ENCODE measurements at regions not wholly inside any gene's neighbourhood (a gene's known extent, or its start where the extent isn't known, plus 50 kb on each side); places are given as distances from the start of the nearest gene placed in this dataset.

DNA sequence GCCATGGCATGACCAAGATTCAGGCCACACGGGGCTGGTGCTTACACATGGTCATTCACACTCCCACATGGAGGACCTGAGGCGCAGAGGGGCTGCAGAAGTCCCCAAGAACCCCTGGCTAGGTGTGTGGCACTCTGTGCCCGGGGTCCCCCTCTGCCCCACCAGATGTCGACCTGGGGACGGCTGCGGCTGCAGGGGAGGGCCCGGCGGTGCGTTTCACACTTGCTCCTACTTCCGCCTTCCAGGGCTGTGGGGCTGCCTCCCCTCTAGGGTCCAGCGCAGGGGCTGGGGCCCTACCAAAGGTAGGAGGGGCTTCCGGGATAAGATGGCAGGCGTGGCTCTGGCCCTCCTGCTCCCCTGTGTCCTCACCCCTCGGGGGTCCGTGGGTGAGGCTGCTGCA, 81.1 kb upstream of the SLCO4A1 start:
- Mint-ChIP-seq H3K4me1 (ENCODE audit: low read depth) (peaks cover 4% of the 10 kb centered on the region), H3K4me3 (no peak overlapping the region), H3K27ac (no peak overlapping the region), H3K9me3 (no peaks in the 10 kb centered on the region), H3K36me3 (ENCODE audit: low read depth) (no peaks in the 10 kb centered on the region), H3K27me3 (peaks cover 7% of the 10 kb centered on the region)
- intact Hi-C loops (cut with micrococcal nuclease): no loop called here
- peak; percentile 64 for ATAC-seq
- no peak for DNase-seq
- ChIA-PET POLR2A (no interaction called here), CTCF (no interaction called here)
- TF ChIP-seq, protein P1, sequence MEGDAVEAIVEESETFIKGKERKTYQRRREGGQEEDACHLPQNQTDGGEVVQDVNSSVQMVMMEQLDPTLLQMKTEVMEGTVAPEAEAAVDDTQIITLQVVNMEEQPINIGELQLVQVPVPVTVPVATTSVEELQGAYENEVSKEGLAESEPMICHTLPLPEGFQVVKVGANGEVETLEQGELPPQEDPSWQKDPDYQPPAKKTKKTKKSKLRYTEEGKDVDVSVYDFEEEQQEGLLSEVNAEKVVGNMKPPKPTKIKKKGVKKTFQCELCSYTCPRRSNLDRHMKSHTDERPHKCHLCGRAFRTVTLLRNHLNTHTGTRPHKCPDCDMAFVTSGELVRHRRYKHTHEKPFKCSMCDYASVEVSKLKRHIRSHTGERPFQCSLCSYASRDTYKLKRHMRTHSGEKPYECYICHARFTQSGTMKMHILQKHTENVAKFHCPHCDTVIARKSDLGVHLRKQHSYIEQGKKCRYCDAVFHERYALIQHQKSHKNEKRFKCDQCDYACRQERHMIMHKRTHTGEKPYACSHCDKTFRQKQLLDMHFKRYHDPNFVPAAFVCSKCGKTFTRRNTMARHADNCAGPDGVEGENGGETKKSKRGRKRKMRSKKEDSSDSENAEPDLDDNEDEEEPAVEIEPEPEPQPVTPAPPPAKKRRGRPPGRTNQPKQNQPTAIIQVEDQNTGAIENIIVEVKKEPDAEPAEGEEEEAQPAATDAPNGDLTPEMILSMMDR (IDR thresholded peaks at IDR 0.05): no peak

- no peak overlapping the region for H3K27ac Mint-ChIP-seq
- no peaks in the 10 kb centered on the region for H3K36me3 Mint-ChIP-seq (ENCODE audit: low read depth)
- ChIA-PET CTCF (no interaction called here), POLR2A (no interaction called here)
- H3K9me3 Mint-ChIP-seq: no peaks in the 10 kb centered on the region
- H3K4me1 Mint-ChIP-seq (ENCODE audit: low read depth): peaks cover 4% of the 10 kb centered on the region
- DNase-seq (no peak), ATAC-seq (no peak)
- H3K27me3 Mint-ChIP-seq: peaks cover 7% of the 10 kb centered on the region
- TF ChIP-seq, protein P1 (IDR thresholded peaks at IDR 0.05): no peak
- H3K4me3 Mint-ChIP-seq: no peak overlapping the region
- intact Hi-C loops (cut with micrococcal nuclease): no loop called here
Measured at GRCh38 chr20:62561948-62562347, 80.4 kb upstream of the SLCO4A1 start.

GRCh38 chr20:62562831-62563230, 79.5 kb upstream of the SLCO4A1 start:
- Mint-ChIP-seq H3K27ac (no peak overlapping the region), H3K4me1 (ENCODE audit: low read depth) (peaks cover 4% of the 10 kb centered on the region), H3K9me3 (no peaks in the 10 kb centered on the region), H3K4me3 (no peak overlapping the region), H3K36me3 (ENCODE audit: low read depth) (no peaks in the 10 kb centered on the region), H3K27me3 (peaks cover 7% of the 10 kb centered on the region)
- ChIA-PET CTCF (no interaction called here), POLR2A (no interaction called here)
- no peak for DNase-seq
- TF ChIP-seq, protein P1 (IDR thresholded peaks at IDR 0.05): no peak
- intact Hi-C loops (cut with micrococcal nuclease): no loop called here
- ATAC-seq: no peak

- no peak overlapping the region for H3K27ac Mint-ChIP-seq
- ATAC-seq (no peak), DNase-seq (no peak)
- POLR2A ChIA-PET: no interaction called here
- no peaks in the 10 kb centered on the region for H3K36me3 Mint-ChIP-seq (ENCODE audit: low read depth)
- peaks cover 7% of the 10 kb centered on the region for H3K27me3 Mint-ChIP-seq
- no peak overlapping the region for H3K4me3 Mint-ChIP-seq
- H3K9me3 Mint-ChIP-seq: no peaks in the 10 kb centered on the region
- TF ChIP-seq, protein P1 (IDR thresholded peaks at IDR 0.05): no peak
- peaks cover 4% of the 10 kb centered on the region for H3K4me1 Mint-ChIP-seq (ENCODE audit: low read depth)
- CTCF ChIA-PET: no interaction called here
- intact Hi-C loops (cut with micrococcal nuclease): no loop called here
Measured at GRCh38 chr20:62563561-62563960, 78.7 kb upstream of the SLCO4A1 start.

DNA sequence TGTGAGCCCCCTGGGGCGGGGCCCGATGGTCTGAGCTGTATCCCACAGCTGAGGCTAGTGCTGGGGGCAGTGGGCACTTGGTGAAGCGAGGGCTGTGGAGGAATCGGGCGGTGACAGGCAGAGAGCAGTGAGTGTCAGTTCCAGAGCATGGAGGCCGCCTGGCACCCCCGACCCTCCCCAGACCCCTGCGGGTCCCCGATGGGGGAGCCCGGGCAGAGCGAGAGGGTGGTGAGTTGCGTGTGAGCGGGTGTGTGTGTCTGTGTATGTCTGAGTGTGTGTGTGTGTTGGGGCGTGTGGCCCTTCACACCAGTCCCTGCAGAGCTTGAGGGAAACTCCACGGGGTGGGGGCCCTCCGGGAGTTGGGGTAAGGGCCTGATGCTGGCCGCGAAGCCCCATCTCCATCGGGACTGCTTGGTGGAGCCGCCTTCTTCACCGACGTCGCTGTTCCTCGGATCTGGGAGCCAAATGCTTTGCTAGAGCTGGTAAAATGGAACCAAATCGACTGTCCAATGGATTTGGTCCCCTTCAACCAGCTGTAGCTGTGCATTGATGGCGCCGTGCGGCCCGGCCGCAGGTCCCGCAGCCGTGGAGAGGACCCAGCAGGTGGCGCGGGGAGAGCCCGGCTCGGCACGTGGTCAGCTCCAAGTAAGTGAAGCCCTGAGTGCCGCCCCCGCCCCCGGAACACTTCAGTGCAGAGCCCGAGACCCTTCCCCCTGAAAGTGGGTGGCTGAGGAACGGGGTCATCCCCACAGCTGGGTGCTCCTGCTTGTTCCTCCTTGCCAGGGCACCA, 77.7 kb upstream of the SLCO4A1 start:
- TF ChIP-seq, protein P1 (IDR thresholded peaks at IDR 0.05): no peak
- CTCF ChIA-PET: interaction anchor here (1.0 kb wide), 1 partner anchor 52 kb away, joined by 3 read pairs; no protein-coding TSS in a partner anchor
- no peak overlapping the region for H3K27ac Mint-ChIP-seq
- POLR2A ChIA-PET: no interaction called here
- H3K36me3 Mint-ChIP-seq (ENCODE audit: low read depth): no peaks in the 10 kb centered on the region
- H3K9me3 Mint-ChIP-seq: no peaks in the 10 kb centered on the region
- intact Hi-C loops (cut with micrococcal nuclease): no loop called here
- ATAC-seq (no peak), DNase-seq (no peak)
- H3K27me3 Mint-ChIP-seq: peaks cover 7% of the 10 kb centered on the region
- no peak overlapping the region for H3K4me3 Mint-ChIP-seq
- peaks cover 4% of the 10 kb centered on the region for H3K4me1 Mint-ChIP-seq (ENCODE audit: low read depth)

Measured in activated CD8-positive, alpha-beta T cell treated with anti-CD3 and anti-CD28 coated beads for 36 hours (primary cell).